ENCODE measurements at regions not wholly inside any gene's neighbourhood (a gene's known extent, or its start where the extent isn't known, plus 50 kb on each side); places are given as distances from the start of the nearest gene placed in this dataset.

GRCh38 chr5:39486790-39487189, 62.0 kb upstream of the DAB2 start:
- TF ChIP-seq CTCF (optimal IDR thresholded peaks at IDR 0.05 in 1 of 3, IDR thresholded peaks at IDR 0.05 in 1 of 3, conservative IDR thresholded peaks at IDR 0.05 in 1 of 3; ENCODE audit: extremely low read depth in 1 of 3, insufficient read depth in 2 of 3, low read length in 3 of 3) (no peak), EZH2 (IDR thresholded peaks at IDR 0.05; ENCODE audit: low read length) (no peak)
